A673 (cell line): ENCODE measurements at regions not wholly inside any gene's neighbourhood (a gene's known extent, or its start where the extent isn't known, plus 50 kb on each side); places are given as distances from the start of the nearest gene placed in this dataset.

Experiments used
- CTCF ChIP-seq: fragments of 300-800, 200-600 bp; sonication (generic); conservative IDR thresholded peaks from 2 replicates; pipeline ENCODE4 v1.5.1; 2017; ENCODE audit warnings: low read depth, mild to moderate bottlenecking, antibody characterized with exemption, low read length, moderate library complexity, mixed read lengths
- EZH2 ChIP-seq: fragments of 200-600 bp; sonication (generic); IDR thresholded peaks from 2 replicates; pipeline ENCODE4 v1.6.1; 2017; ENCODE audit warnings: borderline replicate concordance, low read depth, mild to moderate bottlenecking, mixed read lengths, antibody characterized with exemption, low read length; ENCODE audit not compliant: poor library complexity, severe bottlenecking

GRCh38 chr20:24862606-24863005 lies 86.5 kb upstream of the CST7 start:
- TF ChIP-seq CTCF (no peak), EZH2 (no peak)
